H9 (cell line): ENCODE measurements at regions not wholly inside any gene's neighbourhood (a gene's known extent, or its start where the extent isn't known, plus 50 kb on each side); places are given as distances from the start of the nearest gene placed in this dataset.

Experiments used
- DNase-seq: peaks from one replicate; pipeline ENCODE4 v3.0.0-alpha.2; 2017
- H2AFZ ChIP-seq: one replicate; pipeline ENCODE4 v1.6.1; 2013; ENCODE audit warnings: mild to moderate bottlenecking, low read length, control low read depth, moderate library complexity
- H2AK5ac ChIP-seq: 2 replicates; pipeline ENCODE4 v1.6.1; 2013; ENCODE audit warnings: low read length, control low read depth, mixed read lengths; ENCODE audit not compliant: insufficient read length
- H2BK120ac ChIP-seq: one replicate; pipeline ENCODE4 v1.6.1; 2013; ENCODE audit warnings: low read depth, mild to moderate bottlenecking, low read length, control low read depth, inconsistent platforms; ENCODE audit not compliant: poor library complexity, severe bottlenecking
- H2BK12ac ChIP-seq: 2 replicates; pipeline ENCODE4 v1.6.1; 2013; ENCODE audit warnings: low read length, control low read depth, mixed read lengths, low read depth; ENCODE audit not compliant: insufficient read length
- H2BK15ac ChIP-seq: 2 replicates; pipeline ENCODE4 v1.6.1; 2013; ENCODE audit warnings: low read depth, low read length, control low read depth
- H2BK20ac ChIP-seq: one replicate; pipeline ENCODE4 v1.6.1; 2013; ENCODE audit warnings: low read depth, mild to moderate bottlenecking, low read length, control low read depth, inconsistent platforms; ENCODE audit not compliant: poor library complexity, severe bottlenecking
- H2BK5ac ChIP-seq: 2 replicates; pipeline ENCODE4 v1.6.1; 2013; ENCODE audit warnings: low read length, control low read depth, mixed read lengths; ENCODE audit not compliant: insufficient read length
- H3K14ac ChIP-seq: 2 replicates; pipeline ENCODE4 v1.6.1; 2013; ENCODE audit warnings: low read length, control low read depth; ENCODE audit not compliant: insufficient read depth
- H3K18ac ChIP-seq: 2 replicates; pipeline ENCODE4 v1.6.1; 2013; ENCODE audit warnings: low read depth, mild to moderate bottlenecking, mixed read lengths, low read length, control low read depth; ENCODE audit not compliant: insufficient read length
- H3K23ac ChIP-seq: 2 replicates; pipeline ENCODE4 v1.6.1; 2013; ENCODE audit warnings: low read length, control low read depth, mixed read lengths, low read depth; ENCODE audit not compliant: insufficient read length
- H3K23me2 ChIP-seq: 2 replicates; pipeline ENCODE4 v1.6.1; 2013; ENCODE audit warnings: low read depth, mild to moderate bottlenecking, mixed read lengths, low read length, control low read depth; ENCODE audit not compliant: insufficient read length, poor library complexity, severe bottlenecking
- H3K27ac ChIP-seq: 2 replicates; pipeline ENCODE4 v1.5.1; 2013; ENCODE audit warnings: low read length, control low read depth, mixed read lengths, low read depth; ENCODE audit not compliant: insufficient read length
- H3K27me3 ChIP-seq: 2 replicates; pipeline ENCODE4 v1.6.1; 2013; ENCODE audit warnings: low read length, control low read depth, inconsistent platforms; ENCODE audit not compliant: insufficient read depth
- H3K4ac ChIP-seq: 2 replicates; pipeline ENCODE4 v1.6.1; 2013; ENCODE audit warnings: low read depth, mild to moderate bottlenecking, control low read depth, inconsistent platforms, low read length, moderate library complexity
- H3K4me1 ChIP-seq: 2 replicates; pipeline ENCODE4 v1.6.1; 2013; ENCODE audit warnings: low read length, control low read depth, inconsistent platforms; ENCODE audit not compliant: insufficient read depth
- H3K4me2 ChIP-seq: 2 replicates; pipeline ENCODE4 v1.6.1; 2013; ENCODE audit warnings: low read length, control low read depth, mixed read lengths; ENCODE audit not compliant: insufficient read length, insufficient read depth
- H3K56ac ChIP-seq: 2 replicates; pipeline ENCODE4 v1.6.1; 2013; ENCODE audit warnings: low read depth, mild to moderate bottlenecking, mixed read lengths, low read length, control low read depth; ENCODE audit not compliant: insufficient read length
- H3K79me1 ChIP-seq: 2 replicates; pipeline ENCODE4 v1.6.1; 2013; ENCODE audit warnings: low read depth, mild to moderate bottlenecking, moderate library complexity, low read length, control low read depth, inconsistent platforms; ENCODE audit not compliant: insufficient read depth, poor library complexity, severe bottlenecking
- H3K79me2 ChIP-seq: 2 replicates; pipeline ENCODE4 v1.6.1; 2013; ENCODE audit warnings: low read length, control low read depth, inconsistent platforms; ENCODE audit not compliant: insufficient read depth
- H3K9ac ChIP-seq: 2 replicates; pipeline ENCODE4 v1.6.1; 2013; ENCODE audit warnings: low read length, control low read depth, mixed read lengths; ENCODE audit not compliant: insufficient read length; ENCODE audit errors: extremely low read depth
- H3K9me3 ChIP-seq: one replicate; pipeline ENCODE4 v1.6.1; 2013; ENCODE audit warnings: low read depth, low read length, inconsistent platforms; ENCODE audit not compliant: control insufficient read depth
- H3T11ph ChIP-seq: one replicate; pipeline ENCODE4 v1.6.1; 2013; ENCODE audit warnings: mild to moderate bottlenecking, low read length, control low read depth, inconsistent platforms
- H4K20me1 ChIP-seq: one replicate; pipeline ENCODE4 v1.6.1; 2013; ENCODE audit not compliant: control insufficient read depth, insufficient read length, insufficient read depth
- H4K5ac ChIP-seq: 2 replicates; pipeline ENCODE4 v1.6.1; 2013; ENCODE audit warnings: low read depth, mild to moderate bottlenecking, mixed read lengths, low read length, control low read depth; ENCODE audit not compliant: insufficient read length
- H4K8ac ChIP-seq: replicated peaks from 2 replicates; pipeline ENCODE4 v1.6.1; 2013; ENCODE audit warnings: low read length, control low read depth, mixed read lengths, low read depth; ENCODE audit not compliant: insufficient read length
- H4K91ac ChIP-seq: 2 replicates; pipeline ENCODE4 v1.6.1; 2013; ENCODE audit warnings: low read depth, mild to moderate bottlenecking, moderate library complexity, mixed read lengths, low read length, control low read depth; ENCODE audit not compliant: insufficient read length
- H3K27ac Mint-ChIP-seq, 3 experiments: 2 replicates in 2 of 3; 3 replicates in 1 of 3; pipeline ENCODE4 v1.8.0; 2020 to 2021; ENCODE audit warnings: mixed read lengths in 3 of 3, mild to moderate bottlenecking in 1 of 3, moderate library complexity in 1 of 3
- H3K27me3 Mint-ChIP-seq: 2 replicates; pipeline ENCODE4 v1.8.0; 2021; ENCODE audit warnings: low read depth, mild to moderate bottlenecking, moderate library complexity, mixed read lengths
- H3K36me3 Mint-ChIP-seq, 3 experiments: 2 replicates in 2 of 3; 3 replicates in 1 of 3; pipeline ENCODE4 v1.8.0; 2020 to 2021; ENCODE audit warnings: low read depth in 3 of 3, mixed read lengths in 3 of 3; ENCODE audit not compliant: insufficient read depth in 1 of 3
- H3K4me1 Mint-ChIP-seq, 2 experiments: 2 replicates each; pipeline ENCODE4 v1.8.0; 2020; ENCODE audit warnings: mixed read lengths in 2 of 2
- H3K4me3 Mint-ChIP-seq, 2 experiments: 2 replicates in 1 of 2; 3 replicates in 1 of 2; pipeline ENCODE4 v1.8.0; 2020 to 2021; ENCODE audit warnings: mild to moderate bottlenecking in 2 of 2, mixed read lengths in 2 of 2, moderate library complexity in 1 of 2
- H3K9me3 Mint-ChIP-seq, 2 experiments: 2 replicates in 1 of 2; 3 replicates in 1 of 2; pipeline ENCODE4 v1.8.0; 2020; ENCODE audit warnings: mild to moderate bottlenecking in 2 of 2, mixed read lengths in 2 of 2, moderate library complexity in 1 of 2
- WGBS: extraction: QIAGEN DNeasy Blood & Tissue Kit; methylation state at CpG from one replicate; pipeline ENCODE4 v1.1.7; 2013; ENCODE audit warnings: missing lambda C conversion rate, low lambda C conversion rate, mixed read lengths; ENCODE audit not compliant: insufficient read length; ENCODE audit errors: extremely low coverage; 5-methylcytosine and 5-hydroxymethylcytosine counted together
- TF ChIP-seq, protein P1 (sequence below): fragments of 200-600 bp; sonication (generic); conservative IDR thresholded peaks from 3 replicates; pipeline ENCODE4 v1.8.0; 2021; ENCODE audit warnings: antibody characterized with exemption, mild to moderate bottlenecking

DNA sequence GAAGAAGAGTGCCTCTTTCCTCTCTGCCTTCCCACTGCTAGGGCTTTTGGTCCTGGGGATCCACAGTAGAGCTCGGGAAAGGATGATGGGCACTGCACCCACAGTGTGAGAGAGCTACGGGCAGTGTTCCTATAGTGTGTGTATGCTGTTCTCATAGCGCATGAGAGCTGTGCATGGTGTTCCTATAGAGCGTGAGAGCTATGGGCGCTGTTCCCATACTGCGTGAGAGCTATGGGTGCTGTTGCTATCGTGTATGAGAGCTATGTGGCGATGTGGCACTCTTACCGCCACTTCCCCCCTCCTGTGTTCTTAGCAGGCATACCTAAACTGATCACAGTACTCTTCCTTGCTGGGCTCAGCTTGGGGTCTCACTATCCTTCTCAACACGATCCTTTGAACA, 213.5 kb downstream of the EDEM1 start:
- Histone ChIP-seq H2BK12ac (no peak overlapping the region), H4K8ac (no peak overlapping the region), H2BK20ac (no peak overlapping the region), H3K9me3 (no peaks in the 10 kb centered on the region), H2BK15ac (no peak overlapping the region), H4K5ac (no peak overlapping the region), H3K27ac (no peak overlapping the region), H3K4ac (no peak overlapping the region), H4K20me1 (no peaks in the 10 kb centered on the region), H2BK5ac (no peak overlapping the region), H3K23ac (no peak overlapping the region), H3T11ph (no peak overlapping the region), H3K23me2 (no peaks in the 10 kb centered on the region), H3K79me1 (no peaks in the 10 kb centered on the region), H3K4me2 (no peak overlapping the region), H3K4me1 (no peaks in the 10 kb centered on the region), H3K56ac (no peak overlapping the region), H2BK120ac (no peak overlapping the region), H3K79me2 (no peaks in the 10 kb centered on the region), H2AK5ac (no peak overlapping the region), H3K18ac (no peak overlapping the region), H2AFZ (no peak overlapping the region), H3K14ac (no peak overlapping the region), H3K9ac (no peak overlapping the region), H4K91ac (no peak overlapping the region), H3K27me3 (no peaks in the 10 kb centered on the region)
- no peak for DNase-seq
- H3K27me3 Mint-ChIP-seq = no peaks in the 10 kb centered on the region
- no peak overlapping the region for H3K27ac Mint-ChIP-seq
- no CpG with 5 or more reads among the region's 10 CpGs for WGBS
- TF ChIP-seq, protein P1, sequence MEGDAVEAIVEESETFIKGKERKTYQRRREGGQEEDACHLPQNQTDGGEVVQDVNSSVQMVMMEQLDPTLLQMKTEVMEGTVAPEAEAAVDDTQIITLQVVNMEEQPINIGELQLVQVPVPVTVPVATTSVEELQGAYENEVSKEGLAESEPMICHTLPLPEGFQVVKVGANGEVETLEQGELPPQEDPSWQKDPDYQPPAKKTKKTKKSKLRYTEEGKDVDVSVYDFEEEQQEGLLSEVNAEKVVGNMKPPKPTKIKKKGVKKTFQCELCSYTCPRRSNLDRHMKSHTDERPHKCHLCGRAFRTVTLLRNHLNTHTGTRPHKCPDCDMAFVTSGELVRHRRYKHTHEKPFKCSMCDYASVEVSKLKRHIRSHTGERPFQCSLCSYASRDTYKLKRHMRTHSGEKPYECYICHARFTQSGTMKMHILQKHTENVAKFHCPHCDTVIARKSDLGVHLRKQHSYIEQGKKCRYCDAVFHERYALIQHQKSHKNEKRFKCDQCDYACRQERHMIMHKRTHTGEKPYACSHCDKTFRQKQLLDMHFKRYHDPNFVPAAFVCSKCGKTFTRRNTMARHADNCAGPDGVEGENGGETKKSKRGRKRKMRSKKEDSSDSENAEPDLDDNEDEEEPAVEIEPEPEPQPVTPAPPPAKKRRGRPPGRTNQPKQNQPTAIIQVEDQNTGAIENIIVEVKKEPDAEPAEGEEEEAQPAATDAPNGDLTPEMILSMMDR = no peak
- no peaks in the 10 kb centered on the region for H3K9me3 Mint-ChIP-seq
- H3K4me1 Mint-ChIP-seq = 0 out of 4 replicates have a peak, but pooled peaks cover 0 to 3% of the 10 kb centered on the region in 2 experiments
- H3K36me3 Mint-ChIP-seq = no peaks in the 10 kb centered on the region
- no peak overlapping the region for H3K4me3 Mint-ChIP-seq
